ENCODE measurements at regions not wholly inside any gene's neighbourhood (a gene's known extent, or its start where the extent isn't known, plus 50 kb on each side); places are given as distances from the start of the nearest gene placed in this dataset.

- POLR2A ChIA-PET: no interaction called here
- CTCF ChIA-PET: no interaction called here
- no peak for TF ChIP-seq SUZ12 (IDR thresholded peaks at IDR 0.05)
- no peak for DNase-seq (ENCODE audit: extremely low spot score)
Observed at GRCh38 chr2:49265471-49265870, 111.2 kb upstream of the FSHR start.

- CTCF ChIA-PET: no interaction called here
- TF ChIP-seq BHLHE40 (IDR thresholded peaks at IDR 0.05; ENCODE audit: borderline replicate concordance) (no peak), SUZ12 (IDR thresholded peaks at IDR 0.05) (no peak), NFRKB (IDR thresholded peaks at IDR 0.05) (no peak), PKNOX1 (IDR thresholded peaks at IDR 0.05) (no peak), ARNT (IDR thresholded peaks at IDR 0.05) (no peak)
- no peak for DNase-seq (ENCODE audit: extremely low spot score)
- POLR2A ChIA-PET: no interaction called here
Observed at GRCh38 chr2:49262801-49263560, 108.7 kb upstream of the FSHR start.

- TF ChIP-seq HDGF (IDR thresholded peaks at IDR 0.05; ENCODE audit: borderline replicate concordance): no peak
- no peak for TF ChIP-seq SUZ12 (IDR thresholded peaks at IDR 0.05)
- TF ChIP-seq ARNT (IDR thresholded peaks at IDR 0.05): no peak
- TF ChIP-seq CTBP1 (IDR thresholded peaks at IDR 0.05; ENCODE audit: borderline replicate concordance): no peak
- TF ChIP-seq FOXM1 (IDR thresholded peaks at IDR 0.05; ENCODE audit: borderline replicate concordance): no peak
- no peak for TF ChIP-seq ZNF384 (IDR thresholded peaks at IDR 0.05)
- TF ChIP-seq LEF1 (IDR thresholded peaks at IDR 0.05; ENCODE audit: borderline replicate concordance): no peak
- POLR2A ChIA-PET: no interaction called here
- CTCF ChIA-PET: no interaction called here
- DNase-seq (ENCODE audit: extremely low spot score): no peak
Observed at GRCh38 chr2:49261781-49262180, 107.5 kb upstream of the FSHR start.

GRCh38 chr2:49260979-49261538 lies 106.7 kb upstream of the FSHR start:
- no peak for DNase-seq (ENCODE audit: extremely low spot score)
- TF ChIP-seq ELF4 (IDR thresholded peaks at IDR 0.05) (no peak), SP1 (IDR thresholded peaks at IDR 0.05) (no peak), ARNT (IDR thresholded peaks at IDR 0.05) (no peak), SUZ12 (IDR thresholded peaks at IDR 0.05) (no peak), FOXM1 (IDR thresholded peaks at IDR 0.05; ENCODE audit: borderline replicate concordance) (no peak), L3MBTL2 (conservative IDR thresholded peaks at IDR 0.05) (no peak), FOXK2 (IDR thresholded peaks at IDR 0.05) (no peak), FOXA1 (IDR thresholded peaks at IDR 0.05) (no peak), TARDBP (IDR thresholded peaks at IDR 0.05) (no peak)
- ChIA-PET POLR2A (no interaction called here), CTCF (no interaction called here)

GRCh38 chr2:49259926-49260325 lies 105.6 kb upstream of the FSHR start:
- no peak for DNase-seq (ENCODE audit: extremely low spot score)
- POLR2A ChIA-PET: no interaction called here
- CTCF ChIA-PET: no interaction called here
- TF ChIP-seq NFRKB (IDR thresholded peaks at IDR 0.05): no peak
- no peak for TF ChIP-seq PKNOX1 (IDR thresholded peaks at IDR 0.05)

GRCh38 chr2:49255409-49255971 lies 101.2 kb upstream of the FSHR start:
- DNase-seq (ENCODE audit: extremely low spot score): no peak
- CTCF ChIA-PET: no interaction called here
- no peak for TF ChIP-seq HDGF (IDR thresholded peaks at IDR 0.05; ENCODE audit: borderline replicate concordance)
- TF ChIP-seq SP1 (IDR thresholded peaks at IDR 0.05): no peak
- TF ChIP-seq CTBP1 (IDR thresholded peaks at IDR 0.05; ENCODE audit: borderline replicate concordance): no peak
- TF ChIP-seq FOXM1 (IDR thresholded peaks at IDR 0.05; ENCODE audit: borderline replicate concordance): no peak
- no peak for TF ChIP-seq TARDBP (IDR thresholded peaks at IDR 0.05)
- TF ChIP-seq BHLHE40 (IDR thresholded peaks at IDR 0.05; ENCODE audit: borderline replicate concordance): no peak
- TF ChIP-seq ZNF384 (IDR thresholded peaks at IDR 0.05): no peak
- no peak for TF ChIP-seq NFRKB (IDR thresholded peaks at IDR 0.05)
- no peak for TF ChIP-seq FOXK2 (IDR thresholded peaks at IDR 0.05)
- TF ChIP-seq FOXA1 (IDR thresholded peaks at IDR 0.05): no peak
- no peak for TF ChIP-seq PKNOX1 (IDR thresholded peaks at IDR 0.05)
- TF ChIP-seq SUZ12 (IDR thresholded peaks at IDR 0.05): no peak
- no peak for TF ChIP-seq L3MBTL2 (conservative IDR thresholded peaks at IDR 0.05)
- TF ChIP-seq ELF4 (IDR thresholded peaks at IDR 0.05): no peak
- TF ChIP-seq ARNT (IDR thresholded peaks at IDR 0.05): no peak
- no peak for TF ChIP-seq LEF1 (IDR thresholded peaks at IDR 0.05; ENCODE audit: borderline replicate concordance)
- POLR2A ChIA-PET: no interaction called here

GRCh38 chr2:49254401-49254800 lies 100.1 kb upstream of the FSHR start:
- ChIA-PET POLR2A (no interaction called here), CTCF (no interaction called here)
- TF ChIP-seq ELF4 (IDR thresholded peaks at IDR 0.05): no peak
- TF ChIP-seq ARNT (IDR thresholded peaks at IDR 0.05): no peak
- no peak for TF ChIP-seq L3MBTL2 (conservative IDR thresholded peaks at IDR 0.05)
- no peak for TF ChIP-seq LEF1 (IDR thresholded peaks at IDR 0.05; ENCODE audit: borderline replicate concordance)
- no peak for TF ChIP-seq PKNOX1 (IDR thresholded peaks at IDR 0.05)
- TF ChIP-seq SUZ12 (IDR thresholded peaks at IDR 0.05): no peak
- no peak for TF ChIP-seq BHLHE40 (IDR thresholded peaks at IDR 0.05; ENCODE audit: borderline replicate concordance)
- no peak for TF ChIP-seq FOXK2 (IDR thresholded peaks at IDR 0.05)
- TF ChIP-seq SP1 (IDR thresholded peaks at IDR 0.05): no peak
- TF ChIP-seq FOXM1 (IDR thresholded peaks at IDR 0.05; ENCODE audit: borderline replicate concordance): no peak
- no peak for TF ChIP-seq HDGF (IDR thresholded peaks at IDR 0.05; ENCODE audit: borderline replicate concordance)
- TF ChIP-seq TARDBP (IDR thresholded peaks at IDR 0.05): no peak
- no peak for TF ChIP-seq NFRKB (IDR thresholded peaks at IDR 0.05)
- DNase-seq (ENCODE audit: extremely low spot score): no peak
